GM12878 (cell line): ENCODE measurements at regions not wholly inside any gene's neighbourhood (a gene's known extent, or its start where the extent isn't known, plus 50 kb on each side); places are given as distances from the start of the nearest gene placed in this dataset.

Experiments used
- CTCF ChIP-seq, 3 experiments: IDR thresholded peaks in 2 of 3; conservative IDR thresholded peaks in 1 of 3; 2 replicates each; pipeline ENCODE4 v1.5.1; 2011; ENCODE audit warnings: low read depth in 3 of 3, low read length in 3 of 3, mild to moderate bottlenecking in 3 of 3, control low read depth in 2 of 3, moderate library complexity in 2 of 3, inconsistent platforms in 1 of 3, mixed read lengths in 1 of 3; ENCODE audit not compliant: control insufficient read depth in 2 of 3, insufficient read depth in 1 of 3; ENCODE audit errors: extremely low read depth in 1 of 3
- POLR2A ChIP-seq: IDR thresholded peaks from 2 replicates; pipeline ENCODE4 v1.6.1; 2011; ENCODE audit warnings: low read depth, mild to moderate bottlenecking, low read length
- SIN3A ChIP-seq: IDR thresholded peaks from 2 replicates; pipeline ENCODE4 v1.6.1; 2012; ENCODE audit warnings: low read depth, low read length, improper control_type of control experiment

- no peak for TF ChIP-seq CTCF (IDR thresholded peaks at IDR 0.05 in 2 of 3, conservative IDR thresholded peaks at IDR 0.05 in 1 of 3; ENCODE audit: control insufficient read depth in 2 of 3, extremely low read depth in 1 of 3, insufficient read depth in 1 of 3, low read depth in 3 of 3, low read length in 3 of 3)
- no peak for TF ChIP-seq POLR2A
- no peak for TF ChIP-seq SIN3A
These were observed 283.6 kb upstream of the KLF6 start for GRCh38 chr10:4068629-4069028.
